ENCODE measurements at regions not wholly inside any gene's neighbourhood (a gene's known extent, or its start where the extent isn't known, plus 50 kb on each side); places are given as distances from the start of the nearest gene placed in this dataset.
"Not testable (repeated sequence)": the region's sequence is repeated elsewhere in the genome, so short reads cannot be mapped to it uniquely, and the experiment has no call there.

DNA sequence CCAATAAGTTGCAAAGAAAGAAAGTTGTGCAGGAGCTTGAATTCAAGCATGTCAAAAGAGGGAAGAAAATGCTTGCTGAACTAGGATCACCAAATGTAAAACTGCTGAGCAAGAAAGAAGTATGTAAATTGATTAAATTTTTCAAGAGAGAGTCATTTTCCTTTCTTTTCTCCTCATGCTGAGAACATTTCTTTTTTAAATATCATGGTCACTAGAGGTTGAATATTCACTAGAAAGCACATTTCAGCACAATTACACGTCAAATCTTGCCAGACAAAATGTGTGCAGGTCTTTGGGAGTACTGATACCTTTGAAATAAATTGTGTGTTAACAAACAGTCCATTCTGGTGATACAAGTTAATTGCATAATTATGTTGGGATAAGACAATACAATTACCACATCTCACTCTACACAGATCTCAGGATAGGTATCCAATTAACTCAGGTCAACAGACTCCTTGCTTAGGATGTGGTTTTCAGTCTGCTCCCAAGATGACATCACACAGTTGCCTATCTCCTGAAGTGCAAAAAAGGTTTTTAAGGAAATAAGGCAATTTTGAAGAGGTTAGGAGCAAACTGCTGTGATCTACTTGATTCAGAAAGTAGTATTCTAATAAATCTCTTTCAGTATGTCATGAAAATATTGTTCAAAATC lies 862.2 kb downstream of the RPS29 start:
- no peak for DNase-seq (ENCODE audit: low read depth in 2 of 2)

- DNase-seq (ENCODE audit: low read depth in 2 of 2): no peak
Measured at GRCh38 chr14:48714366-48714765, 871.8 kb downstream of the RPS29 start.

GRCh38 chr14:48710133-48710532 lies 876.0 kb downstream of the RPS29 start:
- no peak for DNase-seq (ENCODE audit: low read depth in 2 of 2)

DNA sequence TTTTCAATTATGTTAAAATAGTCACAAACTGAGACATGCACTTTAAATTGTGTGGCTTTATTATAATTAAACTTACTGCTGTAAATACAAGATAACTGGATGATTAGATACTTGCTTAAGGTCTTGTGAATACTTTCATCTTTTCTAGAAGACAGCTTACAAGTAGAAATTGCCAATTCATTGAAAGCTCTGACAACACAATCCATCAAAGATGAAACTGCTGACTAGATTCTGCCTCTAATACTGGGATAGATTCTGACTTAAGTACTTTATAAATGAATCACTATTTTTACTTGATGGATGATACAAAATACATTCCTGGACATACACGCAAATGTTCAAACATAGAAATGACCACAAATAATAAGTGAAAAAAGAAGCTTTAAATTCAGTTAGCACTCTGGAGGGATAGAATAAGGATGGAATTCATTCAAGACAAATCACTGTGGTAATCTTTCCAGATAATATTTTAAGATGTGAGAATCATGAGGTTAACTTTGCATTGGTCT lies 876.8 kb downstream of the RPS29 start:
- DNase-seq (ENCODE audit: low read depth in 2 of 2): no peak

- no peak for DNase-seq (ENCODE audit: low read depth in 2 of 2)
Measured at GRCh38 chr14:48704639-48705038, 881.5 kb downstream of the RPS29 start.

DNA sequence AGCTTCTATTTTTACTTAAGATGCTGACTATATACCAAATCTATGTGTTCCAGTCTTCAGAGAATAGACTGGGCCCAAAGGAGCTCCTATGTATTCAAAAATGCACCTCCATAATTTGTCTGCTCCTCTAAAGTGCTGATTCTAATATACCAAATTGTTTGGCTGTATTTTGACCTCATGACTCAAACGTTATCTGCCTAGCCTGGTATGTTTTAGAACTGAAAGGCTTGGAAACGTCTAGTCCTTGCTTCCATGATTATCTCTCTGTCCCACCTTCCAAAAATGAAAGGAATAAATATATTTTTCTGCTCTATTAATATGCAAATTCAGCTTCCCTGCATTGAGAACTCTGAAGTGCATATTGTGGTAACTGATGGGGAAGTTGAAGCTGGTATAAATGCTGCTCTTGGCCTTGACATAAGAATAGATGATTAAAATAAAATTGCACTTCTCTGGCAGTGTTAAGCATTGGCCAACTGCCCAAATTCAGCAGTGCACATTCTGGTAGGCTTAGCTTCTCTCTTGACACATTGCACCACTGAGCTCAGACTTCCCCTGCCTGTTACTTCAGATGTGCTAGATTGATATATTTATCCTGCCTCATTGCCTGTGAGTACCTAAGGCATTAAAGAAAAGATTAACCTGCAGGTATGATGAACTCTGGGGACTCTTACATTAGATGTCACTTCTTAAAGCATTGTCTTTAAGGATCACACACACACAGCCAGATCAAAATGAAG lies 882.3 kb downstream of the RPS29 start:
- DNase-seq (ENCODE audit: low read depth in 2 of 2): no peak

GRCh38 chr14:48697362-48697761 lies 888.8 kb downstream of the RPS29 start:
- not testable (repeated sequence) for DNase-seq (ENCODE audit: low read depth in 2 of 2)

- DNase-seq (ENCODE audit: low read depth in 2 of 2): no peak
Measured at GRCh38 chr14:48693793-48694192, 892.4 kb downstream of the RPS29 start.

GRCh38 chr14:48690349-48690748 lies 895.8 kb downstream of the RPS29 start:
- no peak for DNase-seq (ENCODE audit: low read depth in 2 of 2)

GRCh38 chr14:48686650-48687049 lies 899.5 kb downstream of the RPS29 start:
- DNase-seq (ENCODE audit: low read depth in 2 of 2): no peak

DNA sequence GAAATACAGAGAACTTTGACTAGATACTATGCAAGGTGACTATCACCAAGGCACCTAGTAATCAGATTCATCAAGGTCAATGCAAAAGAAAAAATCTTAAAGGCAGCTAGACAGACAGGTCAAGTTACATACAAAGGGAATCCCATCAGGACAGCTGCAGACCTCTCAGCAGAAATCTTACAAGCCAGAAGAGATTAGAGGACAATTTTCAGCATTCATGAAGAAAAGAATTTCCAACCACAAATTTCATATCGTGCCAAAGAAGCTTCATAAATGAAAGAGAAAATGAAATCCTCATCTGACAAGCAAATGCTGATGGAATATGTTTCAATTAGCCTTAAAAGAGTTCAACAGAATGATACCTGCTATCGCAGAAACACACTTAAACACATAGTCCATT lies 913.7 kb downstream of the RPS29 start:
- DNase-seq (ENCODE audit: low read depth in 2 of 2): no peak

DNA sequence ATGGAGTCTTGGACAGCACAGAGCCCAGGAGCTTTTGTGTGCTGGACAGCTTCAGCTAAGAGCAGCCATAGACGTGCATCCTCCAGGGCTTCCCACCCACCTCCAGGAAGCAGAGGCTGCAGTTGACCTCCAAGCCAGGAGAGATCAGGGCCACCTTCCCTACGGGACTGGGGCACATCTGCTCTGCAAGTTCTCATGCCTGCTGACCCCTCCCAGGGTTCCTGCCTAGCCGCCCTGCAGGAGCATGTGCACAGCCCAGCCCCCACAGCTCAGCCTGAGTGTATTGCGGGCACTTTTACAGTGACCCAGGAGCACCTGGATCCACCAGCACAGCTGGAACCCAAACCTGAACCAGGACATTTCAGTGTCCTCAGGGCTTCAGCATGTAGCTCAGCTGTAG lies 915.2 kb downstream of the RPS29 start:
- no peak for DNase-seq (ENCODE audit: low read depth in 2 of 2)

- peak in 1 of 2 experiments; percentile 0 for DNase-seq (ENCODE audit: low read depth in 2 of 2)
Measured at GRCh38 chr14:48665077-48665784, 920.9 kb downstream of the RPS29 start.

GRCh38 chr14:48643241-48643640 lies 942.9 kb downstream of the RPS29 start:
- DNase-seq (ENCODE audit: low read depth in 2 of 2): no peak

DNA sequence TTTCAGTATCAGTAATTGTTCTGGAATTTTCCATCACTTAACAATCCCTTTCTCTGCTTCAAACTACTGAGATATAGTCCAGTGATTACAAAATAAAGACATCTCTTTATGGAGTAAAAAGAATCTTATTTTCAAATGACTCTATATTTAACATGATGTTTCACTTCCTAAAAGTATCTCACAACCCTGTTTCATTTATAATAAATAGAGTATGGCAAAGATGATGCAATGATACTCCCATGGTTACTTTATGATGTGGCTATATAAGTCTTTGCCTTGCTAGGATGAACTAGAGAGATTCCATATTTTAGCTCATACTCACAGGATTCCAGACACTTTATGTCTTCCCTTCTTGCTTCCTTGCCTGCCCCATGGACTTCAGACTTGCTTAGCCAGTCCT lies 953.5 kb upstream of the MDGA2 start:
- no peak for DNase-seq (ENCODE audit: low read depth in 2 of 2)

GRCh38 chr14:48622980-48623379 lies 947.6 kb upstream of the MDGA2 start:
- no peak for DNase-seq (ENCODE audit: low read depth in 2 of 2)

DNA sequence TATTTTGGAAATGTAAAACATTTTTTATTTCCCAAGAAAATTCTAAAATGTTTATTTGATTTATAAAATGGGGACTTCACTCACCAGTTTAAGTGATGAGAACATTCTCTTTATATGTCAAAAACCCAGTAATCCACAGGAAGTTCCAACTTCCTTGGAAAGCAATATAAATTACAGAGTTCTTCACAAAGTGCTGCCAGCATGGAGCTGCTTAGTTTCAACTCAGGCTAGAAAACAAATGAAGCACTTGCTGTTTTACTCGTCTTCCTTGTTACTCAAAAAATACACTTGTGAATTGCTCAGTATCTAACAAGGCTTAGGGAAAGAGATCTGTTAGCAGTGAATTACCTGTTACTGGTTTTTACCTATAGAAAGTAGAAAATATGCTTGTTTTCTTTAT lies 942.7 kb upstream of the MDGA2 start:
- DNase-seq (ENCODE audit: low read depth in 2 of 2): no peak

- no peak for DNase-seq (ENCODE audit: low read depth in 2 of 2)
Measured at GRCh38 chr14:48616931-48617330, 941.5 kb upstream of the MDGA2 start.

DNA sequence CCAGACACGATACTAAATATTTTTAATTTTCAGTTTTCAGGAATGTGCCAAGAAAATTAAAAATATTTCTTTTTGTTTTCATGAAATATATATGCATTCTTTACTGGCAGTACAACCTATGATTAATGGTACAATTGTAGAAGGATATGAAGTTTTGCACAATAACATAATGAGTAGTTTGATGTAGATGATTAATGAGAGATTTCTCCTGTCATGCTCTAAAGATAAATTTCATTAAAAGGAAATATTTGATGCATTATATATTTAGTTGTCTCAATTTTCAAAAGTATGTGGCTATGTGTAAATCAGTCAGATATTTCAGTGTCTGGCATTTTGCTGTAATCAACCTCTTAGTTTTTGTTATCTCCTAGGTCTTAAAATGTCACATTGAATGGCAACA lies 940.2 kb upstream of the MDGA2 start:
- no peak for DNase-seq (ENCODE audit: low read depth in 2 of 2)

DNA sequence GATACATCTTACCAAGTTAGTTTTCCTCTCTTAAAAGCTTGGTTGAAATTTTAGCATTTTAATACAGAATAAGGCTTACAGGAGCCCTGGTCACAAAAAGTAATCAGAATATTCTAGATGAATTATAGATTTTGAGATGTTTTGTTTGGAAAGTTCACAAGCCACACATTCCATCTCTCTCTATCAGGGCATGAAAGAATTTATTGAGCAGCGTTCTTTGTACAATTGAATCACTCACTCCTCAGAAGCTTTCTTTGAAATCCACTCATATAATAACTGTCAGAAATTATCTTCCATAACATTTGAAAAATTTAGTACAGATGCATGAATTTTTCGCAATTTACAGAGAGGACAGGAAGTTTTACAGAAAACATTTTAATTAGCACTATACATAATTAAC lies 938.6 kb upstream of the MDGA2 start:
- DNase-seq (ENCODE audit: low read depth in 2 of 2): no peak

DNA sequence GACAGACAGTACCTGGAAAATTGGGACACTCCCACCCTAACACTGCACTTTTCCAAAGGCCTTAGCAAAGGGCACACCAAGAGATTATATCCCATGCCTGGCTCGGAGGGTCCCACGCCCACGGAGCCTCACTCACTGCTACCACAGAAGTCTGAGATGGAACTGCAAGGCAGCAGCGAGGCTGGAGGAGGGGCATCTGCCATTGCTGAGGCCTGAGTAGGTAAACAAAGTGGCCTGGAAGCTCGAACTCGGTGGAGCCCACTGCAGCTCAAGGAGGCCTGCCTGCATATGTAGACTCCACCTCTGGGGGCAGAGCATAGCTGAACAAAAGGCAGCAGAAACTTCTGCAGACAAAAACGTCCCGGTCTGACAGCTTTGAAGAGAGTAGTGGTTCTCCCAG lies 931.6 kb upstream of the MDGA2 start:
- not testable (repeated sequence) for DNase-seq (ENCODE audit: low read depth in 2 of 2)

GRCh38 chr14:48598458-48598857 lies 923.1 kb upstream of the MDGA2 start:
- DNase-seq (ENCODE audit: low read depth in 2 of 2): no peak

DNA sequence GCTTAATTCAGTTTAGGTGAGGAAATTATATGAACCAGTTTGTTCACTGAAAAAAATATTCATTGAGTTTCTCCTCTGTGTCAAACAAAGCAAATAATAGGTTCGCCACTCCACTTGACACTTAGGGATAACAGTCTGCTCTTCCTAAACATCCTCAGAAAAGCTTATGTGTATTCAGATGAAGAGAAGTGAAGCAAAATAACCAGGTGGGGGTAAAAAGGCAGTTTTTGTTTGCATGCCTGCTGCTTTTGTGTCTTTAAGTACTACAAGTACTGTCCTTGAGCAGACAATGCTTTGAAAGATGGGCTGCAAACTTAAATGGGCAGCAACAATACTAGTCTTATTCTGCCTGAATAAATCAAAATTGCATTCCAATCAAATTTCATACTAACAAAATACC lies 910.7 kb upstream of the MDGA2 start:
- DNase-seq (ENCODE audit: low read depth in 2 of 2): no peak

All from fibroblast of skin of left biceps (primary cell).